GM19035 (cell line): ENCODE measurements at regions not wholly inside any gene's neighbourhood (a gene's known extent, or its start where the extent isn't known, plus 50 kb on each side); places are given as distances from the start of the nearest gene placed in this dataset.
"Not testable (repeated sequence)": the region's sequence is repeated elsewhere in the genome, so short reads cannot be mapped to it uniquely, and the experiment has no call there.

ENCODE experiments used
- ATAC-seq: cut with Tn5 transposase; IDR thresholded peaks from one replicate; pipeline ENCODE4 v1.9.1; 2021; ENCODE audit not compliant: unreplicated experiment

GRCh38 chr15:38614621-38615020 is 50.0 kb upstream of the RASGRP1 start:
- ATAC-seq = no peak

- no peak for ATAC-seq
These were observed 53.2 kb upstream of the RASGRP1 start for GRCh38 chr15:38617831-38618230.

GRCh38 chr15:38618242-38618955 is 53.8 kb upstream of the RASGRP1 start:
- ATAC-seq = no peak

- ATAC-seq = no peak
These were observed 55.5 kb upstream of the RASGRP1 start for GRCh38 chr15:38620098-38620497.

GRCh38 chr15:38620851-38621594 is 56.4 kb upstream of the RASGRP1 start:
- no peak for ATAC-seq

GRCh38 chr15:38622304-38622703 is 57.7 kb upstream of the RASGRP1 start:
- no peak for ATAC-seq

GRCh38 chr15:38622908-38623307 is 58.3 kb upstream of the RASGRP1 start:
- no peak for ATAC-seq

- ATAC-seq = no peak
These were observed 59.1 kb upstream of the RASGRP1 start for GRCh38 chr15:38623744-38624143.

- ATAC-seq = no peak
These were observed 59.9 kb upstream of the RASGRP1 start for GRCh38 chr15:38624244-38625205.

GRCh38 chr15:38625886-38626285 is 61.3 kb upstream of the RASGRP1 start:
- ATAC-seq = no peak

GRCh38 chr15:38626443-38627050 is 61.9 kb upstream of the RASGRP1 start:
- ATAC-seq = no peak

GRCh38 chr15:38627689-38628277 is 63.2 kb upstream of the RASGRP1 start:
- ATAC-seq = no peak

GRCh38 chr15:38631119-38632075 is 66.8 kb upstream of the RASGRP1 start:
- no peak for ATAC-seq

GRCh38 chr15:38635170-38635569 is 70.6 kb upstream of the RASGRP1 start:
- no peak for ATAC-seq

GRCh38 chr15:38636597-38636996 is 72.0 kb upstream of the RASGRP1 start:
- no peak for ATAC-seq

- no peak for ATAC-seq
These were observed 73.5 kb upstream of the RASGRP1 start for GRCh38 chr15:38638126-38638525.

- ATAC-seq = no peak
These were observed 74.2 kb upstream of the RASGRP1 start for GRCh38 chr15:38638811-38639210.

- no peak for ATAC-seq
These were observed 78.2 kb upstream of the RASGRP1 start for GRCh38 chr15:38642689-38643270.

GRCh38 chr15:38644353-38644752 is 79.7 kb upstream of the RASGRP1 start:
- not testable (repeated sequence) for ATAC-seq
